ENCODE measurements at regions not wholly inside any gene's neighbourhood (a gene's known extent, or its start where the extent isn't known, plus 50 kb on each side); places are given as distances from the start of the nearest gene placed in this dataset.

- H3K9ac ChIP-seq (ENCODE audit: low read length) = no peak overlapping the region
- H3K27ac ChIP-seq (ENCODE audit: low read depth, low read length, poor library complexity, severe bottlenecking) = no peak overlapping the region
- H3K27me3 ChIP-seq (ENCODE audit: insufficient read depth, low read length) = no peaks in the 10 kb centered on the region
- H3K4me1 ChIP-seq (ENCODE audit: insufficient read depth, low read length, severe bottlenecking) = no peaks in the 10 kb centered on the region
- H3K4me3 ChIP-seq (ENCODE audit: low read depth, low read length, poor library complexity, severe bottlenecking) = no peak overlapping the region
- no peak overlapping the region for H3K4me2 ChIP-seq (ENCODE audit: low read length)
- no peaks in the 10 kb centered on the region for H3K9me3 ChIP-seq (ENCODE audit: low read length)
- no peaks in the 10 kb centered on the region for H3K79me2 ChIP-seq (ENCODE audit: insufficient read depth, low read length)
- TF ChIP-seq CTCF (IDR thresholded peaks at IDR 0.05; ENCODE audit: low read length) (no peak), EZH2 (IDR thresholded peaks at IDR 0.05; ENCODE audit: borderline replicate concordance, low read length) (no peak)
- no peak overlapping the region for H2AFZ ChIP-seq (ENCODE audit: low read length)
- no peaks in the 10 kb centered on the region for H3K36me3 ChIP-seq (ENCODE audit: insufficient read depth, low read length)
- no peaks in the 10 kb centered on the region for H3K9me2 ChIP-seq (ENCODE audit: low read depth, low read length)
- no peaks in the 10 kb centered on the region for H3F3A ChIP-seq (ENCODE audit: insufficient read depth, low read length)
- no peaks in the 10 kb centered on the region for H4K20me1 ChIP-seq (ENCODE audit: insufficient read depth, low read length)
Observed at GRCh38 chr3:75220932-75221331, 443.2 kb upstream of the FRG2C start.

DNA sequence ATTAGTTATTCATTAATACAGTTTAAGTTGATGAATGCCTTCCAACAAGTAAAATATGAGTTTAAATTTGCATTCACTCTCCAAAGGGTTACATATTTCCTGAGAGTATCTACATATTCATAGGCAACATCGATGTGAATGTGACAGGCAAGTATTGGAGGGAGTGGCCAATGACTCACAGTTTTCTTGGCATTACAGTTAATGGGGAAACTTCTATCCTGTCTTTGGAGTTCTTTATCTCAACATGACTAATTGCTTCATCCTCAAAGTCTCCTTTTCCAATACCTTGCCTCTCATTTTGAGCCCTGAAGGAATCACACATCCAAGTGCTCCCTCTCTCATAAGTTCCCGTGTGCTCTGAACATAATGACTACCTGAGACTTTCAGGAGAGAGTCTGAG lies 439.7 kb upstream of the FRG2C start:
- Histone ChIP-seq H3K36me3 (ENCODE audit: insufficient read depth, low read length) (no peaks in the 10 kb centered on the region), H3K4me3 (ENCODE audit: low read depth, low read length, poor library complexity, severe bottlenecking) (no peak overlapping the region), H3K9me3 (ENCODE audit: low read length) (no peaks in the 10 kb centered on the region), H3K27me3 (ENCODE audit: insufficient read depth, low read length) (no peaks in the 10 kb centered on the region), H2AFZ (ENCODE audit: low read length) (no peak overlapping the region), H3K4me1 (ENCODE audit: insufficient read depth, low read length, severe bottlenecking) (no peaks in the 10 kb centered on the region), H3K79me2 (ENCODE audit: insufficient read depth, low read length) (no peaks in the 10 kb centered on the region), H3K27ac (ENCODE audit: low read depth, low read length, poor library complexity, severe bottlenecking) (no peak overlapping the region), H3F3A (ENCODE audit: insufficient read depth, low read length) (no peaks in the 10 kb centered on the region), H4K20me1 (ENCODE audit: insufficient read depth, low read length) (no peaks in the 10 kb centered on the region), H3K9ac (ENCODE audit: low read length) (no peak overlapping the region), H3K4me2 (ENCODE audit: low read length) (no peak overlapping the region), H3K9me2 (ENCODE audit: low read depth, low read length) (no peaks in the 10 kb centered on the region)
- no peak for TF ChIP-seq CTCF (IDR thresholded peaks at IDR 0.05; ENCODE audit: low read length)
- no peak for TF ChIP-seq EZH2 (IDR thresholded peaks at IDR 0.05; ENCODE audit: borderline replicate concordance, low read length)

GRCh38 chr3:75232216-75232615 lies 431.9 kb upstream of the FRG2C start:
- no peaks in the 10 kb centered on the region for H3F3A ChIP-seq (ENCODE audit: insufficient read depth, low read length)
- no peak overlapping the region for H3K9ac ChIP-seq (ENCODE audit: low read length)
- no peaks in the 10 kb centered on the region for H4K20me1 ChIP-seq (ENCODE audit: insufficient read depth, low read length)
- H3K79me2 ChIP-seq (ENCODE audit: insufficient read depth, low read length) = no peaks in the 10 kb centered on the region
- no peaks in the 10 kb centered on the region for H3K9me3 ChIP-seq (ENCODE audit: low read length)
- TF ChIP-seq EZH2 (IDR thresholded peaks at IDR 0.05; ENCODE audit: borderline replicate concordance, low read length) = no peak
- no peak for TF ChIP-seq CTCF (IDR thresholded peaks at IDR 0.05; ENCODE audit: low read length)
- no peak overlapping the region for H3K4me3 ChIP-seq (ENCODE audit: low read depth, low read length, poor library complexity, severe bottlenecking)
- H3K27me3 ChIP-seq (ENCODE audit: insufficient read depth, low read length) = no peaks in the 10 kb centered on the region
- H3K36me3 ChIP-seq (ENCODE audit: insufficient read depth, low read length) = no peaks in the 10 kb centered on the region
- H2AFZ ChIP-seq (ENCODE audit: low read length) = no peak overlapping the region
- no peak overlapping the region for H3K27ac ChIP-seq (ENCODE audit: low read depth, low read length, poor library complexity, severe bottlenecking)
- H3K9me2 ChIP-seq (ENCODE audit: low read depth, low read length) = no peaks in the 10 kb centered on the region
- no peaks in the 10 kb centered on the region for H3K4me1 ChIP-seq (ENCODE audit: insufficient read depth, low read length, severe bottlenecking)
- H3K4me2 ChIP-seq (ENCODE audit: low read length) = no peak overlapping the region

All from OCI-LY1 (cell line).